ENCODE measurements at regions not wholly inside any gene's neighbourhood (a gene's known extent, or its start where the extent isn't known, plus 50 kb on each side); places are given as distances from the start of the nearest gene placed in this dataset.

DNA sequence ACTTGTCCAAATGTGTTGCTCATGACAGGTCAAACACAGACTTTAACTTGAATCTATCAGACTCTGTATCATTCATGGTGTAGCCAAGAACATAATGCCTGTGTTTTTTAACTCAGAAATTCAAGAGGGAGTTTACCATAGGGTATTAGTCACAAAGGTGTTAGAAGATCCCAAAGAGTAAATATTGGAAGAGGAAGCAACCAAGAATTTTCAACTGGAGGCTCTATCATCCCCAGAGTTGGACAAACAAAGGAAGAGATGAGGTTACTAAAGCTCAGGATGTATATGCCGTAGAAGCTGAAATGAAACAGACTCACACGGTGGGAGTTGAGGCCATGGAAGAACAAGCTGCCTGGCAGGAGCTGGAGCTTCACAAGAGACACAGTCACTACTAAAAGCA, 116.2 kb upstream of the COL8A1 start:
- TF ChIP-seq PML (IDR thresholded peaks at IDR 0.05; ENCODE audit: low read length) (no peak), RAD21 (IDR thresholded peaks at IDR 0.05; ENCODE audit: insufficient read depth, low read depth, low read length) (no peak), ATF2 (IDR thresholded peaks at IDR 0.05; ENCODE audit: low read length) (no peak), HCFC1 (IDR thresholded peaks at IDR 0.05; ENCODE audit: low read length) (no peak), STAT3 (IDR thresholded peaks at IDR 0.05; ENCODE audit: low read depth, low read length) (no peak), EGR1 (IDR thresholded peaks at IDR 0.05; ENCODE audit: borderline replicate concordance in 1 of 2, low read depth in 2 of 2, low read length in 2 of 2) (no peak), GABPA (IDR thresholded peaks at IDR 0.05; ENCODE audit: low read depth) (no peak), CTCF (IDR thresholded peaks at IDR 0.05 in 2 of 3, conservative IDR thresholded peaks at IDR 0.05 in 1 of 3; ENCODE audit: control insufficient read depth in 2 of 3, extremely low read depth in 1 of 3, insufficient read depth in 1 of 3, low read depth in 3 of 3, low read length in 3 of 3) (no peak)
- TF ChIP-seq, protein P1, sequence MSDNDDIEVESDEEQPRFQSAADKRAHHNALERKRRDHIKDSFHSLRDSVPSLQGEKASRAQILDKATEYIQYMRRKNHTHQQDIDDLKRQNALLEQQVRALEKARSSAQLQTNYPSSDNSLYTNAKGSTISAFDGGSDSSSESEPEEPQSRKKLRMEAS (IDR thresholded peaks at IDR 0.05; ENCODE audit: low read depth, low read length): no peak
- TF ChIP-seq, protein P2, sequence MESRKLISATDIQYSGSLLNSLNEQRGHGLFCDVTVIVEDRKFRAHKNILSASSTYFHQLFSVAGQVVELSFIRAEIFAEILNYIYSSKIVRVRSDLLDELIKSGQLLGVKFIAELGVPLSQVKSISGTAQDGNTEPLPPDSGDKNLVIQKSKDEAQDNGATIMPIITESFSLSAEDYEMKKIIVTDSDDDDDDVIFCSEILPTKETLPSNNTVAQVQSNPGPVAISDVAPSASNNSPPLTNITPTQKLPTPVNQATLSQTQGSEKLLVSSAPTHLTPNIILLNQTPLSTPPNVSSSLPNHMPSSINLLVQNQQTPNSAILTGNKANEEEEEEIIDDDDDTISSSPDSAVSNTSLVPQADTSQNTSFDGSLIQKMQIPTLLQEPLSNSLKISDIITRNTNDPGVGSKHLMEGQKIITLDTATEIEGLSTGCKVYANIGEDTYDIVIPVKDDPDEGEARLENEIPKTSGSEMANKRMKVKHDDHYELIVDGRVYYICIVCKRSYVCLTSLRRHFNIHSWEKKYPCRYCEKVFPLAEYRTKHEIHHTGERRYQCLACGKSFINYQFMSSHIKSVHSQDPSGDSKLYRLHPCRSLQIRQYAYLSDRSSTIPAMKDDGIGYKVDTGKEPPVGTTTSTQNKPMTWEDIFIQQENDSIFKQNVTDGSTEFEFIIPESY (IDR thresholded peaks at IDR 0.05): no peak
